MM.1S (cell line): ENCODE measurements at regions not wholly inside any gene's neighbourhood (a gene's known extent, or its start where the extent isn't known, plus 50 kb on each side); places are given as distances from the start of the nearest gene placed in this dataset.

Experiments
- DNase-seq: peaks from one replicate; pipeline ENCODE4 v3.0.0-alpha.2; 2015
- H2AFZ ChIP-seq: fragments of 300-600 bp; sonication (generic); 2 replicates; pipeline ENCODE4 v1.6.0; 2016; ENCODE audit warnings: antibody characterized with exemption, low read length
- H3F3A ChIP-seq: fragments of 300-600 bp; sonication (generic); 2 replicates; pipeline ENCODE4 v1.6.1; 2016; ENCODE audit warnings: mild to moderate bottlenecking, antibody characterized with exemption, low read length, moderate library complexity, mixed read lengths; ENCODE audit not compliant: insufficient read depth
- H3K27ac ChIP-seq: fragments of 300-600 bp; sonication (generic); 2 replicates; pipeline ENCODE4 v1.5.1; 2016; ENCODE audit warnings: mild to moderate bottlenecking, low read length
- H3K27me3 ChIP-seq: fragments of 300-600 bp; sonication (generic); replicated peaks from 2 replicates; pipeline ENCODE4 v1.6.0; 2016; ENCODE audit warnings: low read length; ENCODE audit not compliant: insufficient read depth
- H3K36me3 ChIP-seq: fragments of 300-600 bp; sonication (generic); replicated peaks from 2 replicates; pipeline ENCODE4 v1.6.1; 2016; ENCODE audit warnings: mild to moderate bottlenecking, low read length, mixed read lengths; ENCODE audit not compliant: insufficient read depth
- H3K4me1 ChIP-seq: fragments of 300-600 bp; sonication (generic); 2 replicates; pipeline ENCODE4 v1.6.1; 2016; ENCODE audit warnings: low read length, mixed read lengths
- H3K4me2 ChIP-seq: fragments of 300-600 bp; sonication (generic); 2 replicates; pipeline ENCODE4 v1.6.0; 2016; ENCODE audit warnings: low read depth, low read length
- H3K4me3 ChIP-seq: fragments of 300-600 bp; sonication (generic); 2 replicates; pipeline ENCODE4 v1.5.1; 2016; ENCODE audit warnings: low read length, mixed read lengths
- H3K79me2 ChIP-seq: fragments of 300-600 bp; sonication (generic); 2 replicates; pipeline ENCODE4 v1.6.1; 2016; ENCODE audit warnings: mixed run types, low read length, mixed read lengths
- H3K9ac ChIP-seq: fragments of 300-600 bp; sonication (generic); 2 replicates; pipeline ENCODE4 v1.6.1; 2016; ENCODE audit warnings: low read length, mixed read lengths
- H3K9me2 ChIP-seq: fragments of 300-600 bp; sonication (generic); replicated peaks from 2 replicates; pipeline ENCODE4 v1.6.1; 2016; ENCODE audit warnings: mild to moderate bottlenecking, low read length, mixed read lengths; ENCODE audit not compliant: insufficient read depth
- H3K9me3 ChIP-seq: fragments of 300-600 bp; sonication (generic); replicated peaks from 2 replicates; pipeline ENCODE4 v1.6.1; 2016; ENCODE audit warnings: mild to moderate bottlenecking, low read length, mixed read lengths; ENCODE audit not compliant: insufficient read depth
- H4K20me1 ChIP-seq: fragments of 300-600 bp; sonication (generic); 2 replicates; pipeline ENCODE4 v1.6.1; 2016; ENCODE audit warnings: mild to moderate bottlenecking, low read length, moderate library complexity, mixed read lengths; ENCODE audit not compliant: insufficient read depth
- EZH2 ChIP-seq: fragments of 300-600 bp; sonication (generic); optimal IDR thresholded peaks from 2 replicates; pipeline ENCODE3; 2017; ENCODE audit warnings: low read depth, mild to moderate bottlenecking, antibody characterized with exemption, low read length, mixed read lengths
- EZH2phosphoT487 ChIP-seq: fragments of 300-600 bp; sonication (generic); IDR thresholded peaks from 2 replicates; pipeline ENCODE4 v1.6.1; 2018; ENCODE audit warnings: antibody characterized with exemption, low read length
- TF ChIP-seq, protein P1 (sequence below): fragments of 300-600 bp; sonication (generic); IDR thresholded peaks from 2 replicates; pipeline ENCODE4 v1.5.1; 2016; ENCODE audit warnings: antibody characterized with exemption, low read length, mixed read lengths

DNA sequence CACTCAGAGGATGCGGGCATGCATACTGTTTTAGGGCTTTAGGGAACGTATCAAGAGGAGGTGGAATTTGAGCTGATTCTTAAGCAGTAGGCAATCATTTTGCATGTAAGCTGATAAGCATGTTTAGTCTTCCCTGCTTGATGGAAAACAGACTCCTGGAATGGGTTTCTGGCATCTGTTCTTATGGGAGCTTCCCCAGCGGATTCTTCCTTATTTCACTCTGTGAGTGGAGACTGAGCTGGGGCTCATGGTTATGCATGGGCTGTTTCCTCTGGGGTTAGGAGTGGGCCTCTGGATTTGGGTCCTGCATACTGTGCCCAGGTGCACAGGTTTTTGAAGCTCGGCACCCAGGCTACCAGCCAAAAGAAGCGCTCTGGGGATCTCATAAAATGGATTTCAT lies 93.4 kb downstream of the DIRAS3 start:
- Histone ChIP-seq H3K4me3 (no peak overlapping the region), H4K20me1 (no peaks in the 10 kb centered on the region), H2AFZ (no peak overlapping the region), H3K79me2 (no peaks in the 10 kb centered on the region), H3K9me2 (no peaks in the 10 kb centered on the region), H3K9me3 (no peaks in the 10 kb centered on the region), H3K36me3 (no peaks in the 10 kb centered on the region), H3K9ac (no peak overlapping the region), H3F3A (no peaks in the 10 kb centered on the region), H3K4me1 (no peaks in the 10 kb centered on the region), H3K4me2 (no peak overlapping the region), H3K27ac (no peak overlapping the region), H3K27me3 (no peaks in the 10 kb centered on the region)
- no peak for TF ChIP-seq EZH2phosphoT487
- TF ChIP-seq EZH2 = no peak
- DNase-seq = no peak

DNA sequence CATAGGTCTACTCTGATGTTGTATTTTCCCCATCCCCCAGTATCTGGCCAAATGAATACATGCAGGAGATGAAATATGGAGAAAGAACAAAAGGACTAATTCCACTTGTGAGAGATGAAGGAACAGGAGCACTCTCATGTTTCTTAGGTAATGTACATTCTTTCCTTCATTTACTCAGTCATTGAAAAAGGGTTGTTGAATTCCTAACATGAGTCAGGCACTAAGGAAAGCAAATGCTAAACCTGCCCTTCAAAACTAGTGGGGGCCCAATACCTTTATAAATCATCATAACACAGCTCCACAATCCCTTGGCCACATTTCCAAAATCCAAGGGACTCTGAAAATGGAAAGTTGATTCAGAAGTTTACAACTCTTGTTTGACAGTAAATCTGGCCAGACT lies 94.3 kb downstream of the DIRAS3 start:
- H3K4me3 ChIP-seq = no peak overlapping the region
- H3K27me3 ChIP-seq = no peaks in the 10 kb centered on the region
- DNase-seq = no peak
- no peaks in the 10 kb centered on the region for H3K4me1 ChIP-seq
- H3K4me2 ChIP-seq = no peak overlapping the region
- H2AFZ ChIP-seq = no peak overlapping the region
- H4K20me1 ChIP-seq = no peaks in the 10 kb centered on the region
- H3K27ac ChIP-seq = no peak overlapping the region
- H3K9me3 ChIP-seq = no peaks in the 10 kb centered on the region
- no peaks in the 10 kb centered on the region for H3K36me3 ChIP-seq
- TF ChIP-seq, protein P1, sequence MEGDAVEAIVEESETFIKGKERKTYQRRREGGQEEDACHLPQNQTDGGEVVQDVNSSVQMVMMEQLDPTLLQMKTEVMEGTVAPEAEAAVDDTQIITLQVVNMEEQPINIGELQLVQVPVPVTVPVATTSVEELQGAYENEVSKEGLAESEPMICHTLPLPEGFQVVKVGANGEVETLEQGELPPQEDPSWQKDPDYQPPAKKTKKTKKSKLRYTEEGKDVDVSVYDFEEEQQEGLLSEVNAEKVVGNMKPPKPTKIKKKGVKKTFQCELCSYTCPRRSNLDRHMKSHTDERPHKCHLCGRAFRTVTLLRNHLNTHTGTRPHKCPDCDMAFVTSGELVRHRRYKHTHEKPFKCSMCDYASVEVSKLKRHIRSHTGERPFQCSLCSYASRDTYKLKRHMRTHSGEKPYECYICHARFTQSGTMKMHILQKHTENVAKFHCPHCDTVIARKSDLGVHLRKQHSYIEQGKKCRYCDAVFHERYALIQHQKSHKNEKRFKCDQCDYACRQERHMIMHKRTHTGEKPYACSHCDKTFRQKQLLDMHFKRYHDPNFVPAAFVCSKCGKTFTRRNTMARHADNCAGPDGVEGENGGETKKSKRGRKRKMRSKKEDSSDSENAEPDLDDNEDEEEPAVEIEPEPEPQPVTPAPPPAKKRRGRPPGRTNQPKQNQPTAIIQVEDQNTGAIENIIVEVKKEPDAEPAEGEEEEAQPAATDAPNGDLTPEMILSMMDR = no peak
- TF ChIP-seq EZH2 (no peak), EZH2phosphoT487 (no peak)
- no peaks in the 10 kb centered on the region for H3K79me2 ChIP-seq
- no peak overlapping the region for H3K9ac ChIP-seq
- no peaks in the 10 kb centered on the region for H3F3A ChIP-seq
- no peaks in the 10 kb centered on the region for H3K9me2 ChIP-seq

DNA sequence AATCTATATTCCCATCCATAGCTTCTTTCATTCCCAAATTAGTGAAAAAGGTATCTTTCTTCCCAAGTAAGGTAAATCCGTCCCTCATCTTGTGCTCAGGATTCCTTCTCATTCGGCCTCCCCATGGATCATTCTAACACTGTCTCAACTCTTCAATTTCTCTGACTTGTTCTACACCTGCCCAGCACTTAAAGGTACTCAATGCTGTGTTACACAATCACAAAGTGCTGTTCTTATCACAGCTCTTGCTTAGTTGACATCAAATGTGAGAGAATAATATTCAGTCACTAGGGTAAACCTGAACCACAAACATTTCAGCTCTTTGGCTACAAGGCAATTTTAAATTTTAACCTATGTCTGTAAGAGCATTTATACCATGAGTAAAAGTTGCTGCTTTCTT lies 94.8 kb downstream of the DIRAS3 start:
- no peak overlapping the region for H3K4me3 ChIP-seq
- H3K9me2 ChIP-seq = no peaks in the 10 kb centered on the region
- H3K9me3 ChIP-seq = no peaks in the 10 kb centered on the region
- no peak overlapping the region for H3K4me2 ChIP-seq
- TF ChIP-seq EZH2 (no peak), EZH2phosphoT487 (no peak)
- TF ChIP-seq, protein P1 = no peak
- H4K20me1 ChIP-seq = no peaks in the 10 kb centered on the region
- H3K4me1 ChIP-seq = no peaks in the 10 kb centered on the region
- no peaks in the 10 kb centered on the region for H3F3A ChIP-seq
- no peaks in the 10 kb centered on the region for H3K36me3 ChIP-seq
- H3K27ac ChIP-seq = no peak overlapping the region
- no peak overlapping the region for H2AFZ ChIP-seq
- H3K79me2 ChIP-seq = no peaks in the 10 kb centered on the region
- no peaks in the 10 kb centered on the region for H3K27me3 ChIP-seq
- no peak overlapping the region for H3K9ac ChIP-seq
- DNase-seq = no peak

DNA sequence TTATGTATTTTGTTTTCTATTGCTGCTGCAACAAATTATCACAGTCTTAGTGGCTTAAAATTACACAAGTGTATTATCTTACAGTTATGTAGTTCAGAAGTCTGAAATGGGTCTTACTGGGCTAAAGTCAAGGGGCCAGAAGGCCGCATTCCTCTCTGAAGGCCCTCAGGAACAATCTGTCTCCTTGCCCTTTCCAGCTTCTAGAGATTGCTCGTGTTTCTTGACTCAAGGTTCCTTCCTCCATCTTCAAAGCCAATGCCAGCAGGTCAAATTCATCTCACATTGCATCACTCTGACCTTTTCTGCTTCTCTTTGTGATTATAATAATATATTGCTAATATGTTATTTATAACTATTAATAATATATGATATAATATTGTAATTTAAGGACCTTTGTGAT lies 97.1 kb downstream of the DIRAS3 start:
- H3K4me2 ChIP-seq = no peak overlapping the region
- no peak overlapping the region for H3K9ac ChIP-seq
- no peak overlapping the region for H3K4me3 ChIP-seq
- H3K9me3 ChIP-seq = no peaks in the 10 kb centered on the region
- no peaks in the 10 kb centered on the region for H3K9me2 ChIP-seq
- H2AFZ ChIP-seq = no peak overlapping the region
- H3K79me2 ChIP-seq = no peaks in the 10 kb centered on the region
- TF ChIP-seq EZH2phosphoT487 = no peak
- no peak for TF ChIP-seq EZH2
- TF ChIP-seq, protein P1 = no peak
- H3K27me3 ChIP-seq = no peaks in the 10 kb centered on the region
- H3K36me3 ChIP-seq = no peaks in the 10 kb centered on the region
- no peaks in the 10 kb centered on the region for H3K4me1 ChIP-seq
- DNase-seq = no peak
- H3K27ac ChIP-seq = no peak overlapping the region
- no peaks in the 10 kb centered on the region for H4K20me1 ChIP-seq
- no peaks in the 10 kb centered on the region for H3F3A ChIP-seq
